H1 (cell line): ENCODE measurements at regions not wholly inside any gene's neighbourhood (a gene's known extent, or its start where the extent isn't known, plus 50 kb on each side); places are given as distances from the start of the nearest gene placed in this dataset.

Source experiments
- CTCF ChIA-PET: fragments of 300-600 bp; sonication (Branson Sonifier 250); formaldehyde crosslinking; loops from one replicate; lab custom pipeline; 2021; ENCODE audit not compliant: partially characterized antibody; lab: Charles Lee
- POLR2A ChIA-PET: fragments of 300-600 bp; sonication (Branson Sonifier 250); formaldehyde crosslinking; loops from one replicate; lab custom pipeline; 2021; ENCODE audit warnings: inconsistent platforms; ENCODE audit not compliant: partially characterized antibody; lab: Charles Lee
- DNase-seq, 2 experiments: peaks; one replicate each; pipeline versions ENCODE4 v3.0.0 to v3.0.0-alpha.2; 2010 to 2022; ENCODE audit warnings: low spot score in 2 of 2, low read depth in 1 of 2, mixed read lengths in 1 of 2
- FAIRE-seq: peaks from 2 replicates; lab custom pipeline; 2011; peaks lifted over from hg19 to GRCh38; lab: Jason Lieb, UNC
- H2AFZ ChIP-seq: 2 replicates; pipeline ENCODE4 v1.8.1; 2012; ENCODE audit warnings: low read length, inconsistent platforms
- H2AK5ac ChIP-seq: 2 replicates; pipeline ENCODE4 v1.6.1; 2013; ENCODE audit warnings: low read depth, low read length
- H2BK120ac ChIP-seq: replicated peaks from 2 replicates; pipeline ENCODE3; 2013; ENCODE audit warnings: low read depth, low read length, inconsistent platforms
- H2BK12ac ChIP-seq: 2 replicates; pipeline ENCODE4 v1.6.1; 2013; ENCODE audit warnings: low read depth, low read length
- H2BK15ac ChIP-seq: 2 replicates; pipeline ENCODE4 v1.6.1; 2013; ENCODE audit warnings: low read length
- H2BK20ac ChIP-seq: 2 replicates; pipeline ENCODE4 v1.6.1; 2013; ENCODE audit warnings: low read length
- H2BK5ac ChIP-seq: 2 replicates; pipeline ENCODE4 v1.6.1; 2013; ENCODE audit warnings: low read depth, low read length
- H3K14ac ChIP-seq: 2 replicates; pipeline ENCODE4 v1.6.1; 2013; ENCODE audit warnings: inconsistent platforms; ENCODE audit not compliant: insufficient read length
- H3K18ac ChIP-seq: 2 replicates; pipeline ENCODE4 v1.6.1; 2013; ENCODE audit warnings: low read length; ENCODE audit errors: extremely low read depth
- H3K23ac ChIP-seq: 2 replicates; pipeline ENCODE4 v1.6.1; 2013; ENCODE audit warnings: inconsistent platforms; ENCODE audit not compliant: insufficient read length
- H3K23me2 ChIP-seq: 2 replicates; pipeline ENCODE4 v1.6.1; 2013; ENCODE audit warnings: low read depth, low read length
- H3K27ac ChIP-seq: 2 replicates; pipeline ENCODE4 v1.6.1; 2011; ENCODE audit warnings: low read depth, low read length, inconsistent platforms
- H3K27me3 ChIP-seq, 4 experiments: replicated peaks in 1 of 4; 1 replicate in 1 of 4; 2 replicates in 3 of 4; pipeline versions ENCODE4 v1.6.1 to v1.8.1; 2011 to 2013; ENCODE audit warnings: low read length in 3 of 4, mild to moderate bottlenecking in 3 of 4, inconsistent platforms in 2 of 4, mixed read lengths in 2 of 4, moderate library complexity in 1 of 4; ENCODE audit not compliant: control insufficient read depth in 3 of 4, insufficient read depth in 3 of 4; ENCODE audit errors: extremely low read depth in 1 of 4
- H3K36me3 ChIP-seq, 4 experiments: 2 replicates each; pipeline versions ENCODE4 v1.6.1 to v1.8.1; 2011 to 2013; ENCODE audit warnings: mild to moderate bottlenecking in 4 of 4, low read length in 3 of 4, moderate library complexity in 2 of 4, control low read depth in 1 of 4, inconsistent platforms in 1 of 4; ENCODE audit not compliant: insufficient read depth in 4 of 4, control insufficient read depth in 2 of 4
- H3K4ac ChIP-seq: replicated peaks from 2 replicates; pipeline ENCODE3; 2013; ENCODE audit warnings: low read length, low read depth, mixed read lengths, inconsistent platforms; ENCODE audit not compliant: insufficient read length
- H3K4me1 ChIP-seq, 4 experiments: replicated peaks in 1 of 4; 1 replicate in 1 of 4; 2 replicates in 3 of 4; pipeline versions ENCODE4 v1.6.1 to v1.8.1; 2011 to 2013; ENCODE audit warnings: low read length in 3 of 4, inconsistent platforms in 2 of 4, mixed read lengths in 1 of 4; ENCODE audit not compliant: insufficient read depth in 4 of 4, control insufficient read depth in 3 of 4
- H3K4me2 ChIP-seq, 2 experiments: 2 replicates each; pipeline versions ENCODE4 v1.6.1 to v1.8.1; 2011 to 2013; ENCODE audit warnings: low read depth in 2 of 2, low read length in 2 of 2, control low read depth in 1 of 2, inconsistent platforms in 1 of 2, mild to moderate bottlenecking in 1 of 2; ENCODE audit not compliant: insufficient read depth in 1 of 2
- H3K4me3 ChIP-seq, 4 experiments: fragments of 200-600, 300-600 bp in 1 of 4; sonication (generic), shearing (Covaris generic), sonication (Bioruptor Twin) in 1 of 4; 2 replicates each; pipeline versions ENCODE4 v1.5.1 to v1.8.1; 2011 to 2016; ENCODE audit warnings: low read length in 4 of 4, low read depth in 3 of 4, control low read depth in 2 of 4, inconsistent platforms in 2 of 4, mild to moderate bottlenecking in 2 of 4, mixed read lengths in 1 of 4, moderate library complexity in 1 of 4; ENCODE audit not compliant: insufficient read depth in 2 of 4; ENCODE audit errors: extremely low read depth in 1 of 4
- H3K56ac ChIP-seq: replicated peaks from 2 replicates; pipeline ENCODE3; 2013; ENCODE audit warnings: low read depth, mild to moderate bottlenecking, mixed read lengths, low read length, inconsistent platforms; ENCODE audit not compliant: insufficient read length
- H3K79me1 ChIP-seq: 2 replicates; pipeline ENCODE4 v1.6.1; 2013; ENCODE audit warnings: low read depth, low read length, control low read depth
- H3K79me2 ChIP-seq, 2 experiments: 2 replicates each; pipeline versions ENCODE4 v1.6.1 to v1.8.1; 2012 to 2013; ENCODE audit warnings: low read length in 2 of 2, mild to moderate bottlenecking in 2 of 2, inconsistent platforms in 1 of 2; ENCODE audit not compliant: insufficient read depth in 2 of 2, control insufficient read depth in 1 of 2
- H3K9ac ChIP-seq, 4 experiments: replicated peaks in 1 of 4; 1 replicate in 1 of 4; 2 replicates in 3 of 4; pipeline versions ENCODE4 v1.6.1 to v1.8.1; 2011 to 2013; ENCODE audit warnings: low read depth in 3 of 4, low read length in 3 of 4, control low read depth in 2 of 4, mild to moderate bottlenecking in 2 of 4, moderate library complexity in 2 of 4, inconsistent platforms in 1 of 4; ENCODE audit errors: extremely low read depth in 1 of 4
- H3K9me3 ChIP-seq, 2 experiments: 2 replicates each; pipeline versions ENCODE4 v1.6.1 to v1.8.1; 2012 to 2013; ENCODE audit warnings: mild to moderate bottlenecking in 2 of 2, moderate library complexity in 2 of 2, control low read depth in 1 of 2, inconsistent platforms in 1 of 2, low read depth in 1 of 2, low read length in 1 of 2, mixed read lengths in 1 of 2; ENCODE audit not compliant: insufficient read depth in 2 of 2
- H4K20me1 ChIP-seq, 2 experiments: replicated peaks in 1 of 2; 2 replicates each; pipeline versions ENCODE3 to v1.8.1; 2011 to 2013; ENCODE audit warnings: inconsistent platforms in 2 of 2, low read length in 2 of 2, mild to moderate bottlenecking in 1 of 2; ENCODE audit not compliant: insufficient read depth in 2 of 2, control insufficient read depth in 1 of 2
- H4K5ac ChIP-seq: 2 replicates; pipeline ENCODE4 v1.6.1; 2013; ENCODE audit warnings: low read length, low read depth, mixed read lengths, inconsistent platforms; ENCODE audit not compliant: insufficient read length
- H4K8ac ChIP-seq: 2 replicates; pipeline ENCODE4 v1.8.0; 2013; ENCODE audit warnings: mild to moderate bottlenecking, moderate library complexity, low read length, inconsistent platforms; ENCODE audit not compliant: insufficient read depth; ENCODE audit errors: extremely low read depth
- H4K91ac ChIP-seq: replicated peaks from 2 replicates; pipeline ENCODE3; 2013; ENCODE audit warnings: low read length, mixed read lengths, inconsistent platforms; ENCODE audit not compliant: insufficient read length
- MAFK ChIP-seq: IDR thresholded peaks from 2 replicates; pipeline ENCODE4 v1.6.1; 2012; ENCODE audit warnings: low read depth, mild to moderate bottlenecking, improper control_type of control experiment, low read length
- YY1 ChIP-seq: IDR thresholded peaks from 2 replicates; pipeline ENCODE4 v1.6.1; 2011; ENCODE audit warnings: low read depth, mild to moderate bottlenecking, low read length
- WGBS, 2 experiments: shearing (Covaris generic) in 1 of 2; methylation state at CpG; one replicate each; pipeline versions ENCODE4 v1.1.6 to v1.1.7; 2013 to 2015; ENCODE audit warnings: low lambda C conversion rate in 2 of 2, mixed read lengths in 2 of 2, inconsistent platforms in 1 of 2, low coverage in 1 of 2, missing lambda C conversion rate in 1 of 2; ENCODE audit not compliant: insufficient replicate concordance in 2 of 2, insufficient coverage in 1 of 2, insufficient read length in 1 of 2; ENCODE audit errors: extremely low coverage in 1 of 2, missing lambda C conversion rate in 1 of 2; 5-methylcytosine and 5-hydroxymethylcytosine counted together

DNA sequence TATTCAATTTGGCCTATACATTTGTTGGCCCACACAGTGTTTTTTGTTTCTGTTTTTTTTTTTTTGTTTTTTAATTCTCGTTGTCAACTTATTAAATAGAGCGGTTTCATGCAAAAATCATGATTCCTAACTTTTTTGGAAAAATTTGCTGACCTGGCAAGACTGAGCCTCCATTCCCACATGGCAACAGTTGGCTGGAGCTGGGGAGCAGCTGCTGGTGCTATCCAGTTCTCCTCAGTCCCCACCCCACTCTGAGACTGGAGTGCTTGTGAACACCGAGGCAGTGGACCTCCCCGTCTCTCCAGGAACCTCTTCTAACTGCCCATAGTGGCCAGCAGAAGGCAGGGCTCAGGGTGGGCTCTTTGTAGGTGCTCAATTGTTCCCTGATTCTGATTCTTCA, 95.7 kb upstream of the OTUD4 start:
- H4K8ac ChIP-seq = no peak overlapping the region
- 92% methylated on average over 4 of the region's 4 CpGs; no CpG with 5 or more reads in 1 of the 2 experiments for WGBS, 2 experiments
- H3K18ac ChIP-seq = no peak overlapping the region
- H3K79me2 ChIP-seq = no peaks in the 10 kb centered on the region
- no peaks in the 10 kb centered on the region for H4K20me1 ChIP-seq
- no peak overlapping the region for H3K14ac ChIP-seq
- no peaks in the 10 kb centered on the region for H3K4me1 ChIP-seq
- H3K9ac ChIP-seq = no peak overlapping the region
- no peak overlapping the region for H2BK5ac ChIP-seq
- no peak overlapping the region for H2BK120ac ChIP-seq
- H4K5ac ChIP-seq = no peak overlapping the region
- H3K23ac ChIP-seq = no peak overlapping the region
- no peak overlapping the region for H2BK20ac ChIP-seq
- no peak overlapping the region for H2BK15ac ChIP-seq
- H4K91ac ChIP-seq = no peak overlapping the region
- H3K27me3 ChIP-seq = no peaks in the 10 kb centered on the region
- H2AK5ac ChIP-seq = no peak overlapping the region
- no peak for FAIRE-seq
- no peak overlapping the region for H3K4me2 ChIP-seq
- no peaks in the 10 kb centered on the region for H3K36me3 ChIP-seq
- H3K4me3 ChIP-seq = no peak overlapping the region
- no peak overlapping the region for H3K56ac ChIP-seq
- no peak overlapping the region for H3K27ac ChIP-seq
- no peak for TF ChIP-seq YY1
- TF ChIP-seq MAFK = peak; percentile 57
- no peak overlapping the region for H3K4ac ChIP-seq
- ChIA-PET POLR2A (no interaction called here), CTCF (interaction anchor here (0.6 kb wide), 1 partner anchor 27 kb away, joined by 3 read pairs; no protein-coding TSS in a partner anchor)
- no peak for DNase-seq
- no peaks in the 10 kb centered on the region for H3K9me3 ChIP-seq
- H2BK12ac ChIP-seq = no peak overlapping the region
- no peak overlapping the region for H2AFZ ChIP-seq
- no peaks in the 10 kb centered on the region for H3K79me1 ChIP-seq
- H3K23me2 ChIP-seq = no peaks in the 10 kb centered on the region
